ENCODE measurements at regions not wholly inside any gene's neighbourhood (a gene's known extent, or its start where the extent isn't known, plus 50 kb on each side); places are given as distances from the start of the nearest gene placed in this dataset.

DNA sequence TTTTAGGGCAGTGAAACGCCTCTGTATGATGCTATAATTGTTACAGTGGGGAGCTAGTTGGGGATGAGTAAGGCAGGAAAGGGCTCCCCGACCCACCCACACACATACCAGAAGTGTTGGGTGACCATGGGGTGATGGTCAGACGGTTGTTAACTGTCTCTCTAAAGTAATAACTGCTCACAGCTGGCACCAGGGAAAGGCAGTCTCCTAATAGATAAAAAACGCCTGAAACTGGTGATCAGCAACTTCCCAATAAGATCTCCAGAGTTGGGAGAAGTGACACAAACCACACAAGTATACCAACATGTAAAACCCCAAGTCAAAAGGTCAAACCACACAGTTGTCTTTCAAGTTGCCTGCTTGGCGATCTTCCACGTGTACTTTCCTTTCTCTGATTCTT lies 346.5 kb upstream of the CNTN4 start:
- Histone ChIP-seq H3K27ac (no peak overlapping the region), H3K36me3 (no peaks in the 10 kb centered on the region), H3K9me3 (no peaks in the 10 kb centered on the region), H3K27me3 (no peaks in the 10 kb centered on the region), H3K4me1 (no peaks in the 10 kb centered on the region), H3K4me3 (no peak overlapping the region)
- no peak for ATAC-seq
- in situ Hi-C loops (cut with MboI; ENCODE audit: low sequenced_read_pairs in 4 of 4) (no loop called here), intact Hi-C loops (cut with DNase I; ENCODE audit: low total_unique reads) (no loop called here)
- no peak for TF ChIP-seq POLR2A (IDR thresholded peaks at IDR 0.05)
- no peak for TF ChIP-seq CTCF (IDR thresholded peaks at IDR 0.05 in 4 of 5, conservative IDR thresholded peaks at IDR 0.05 in 1 of 5)
- DNase-seq, result no peak

- TF ChIP-seq POLR2A (IDR thresholded peaks at IDR 0.05) (no peak), CTCF (IDR thresholded peaks at IDR 0.05 in 4 of 5, conservative IDR thresholded peaks at IDR 0.05 in 1 of 5) (no peak)
- peaks cover 0 to 3% (median 0%) of the 10 kb centered on the region in 3 donors for H3K9me3 ChIP-seq
- ATAC-seq (no peak), DNase-seq (no peak)
- no peaks in the 10 kb centered on the region for H3K27me3 ChIP-seq
- H3K27ac ChIP-seq, result no peak overlapping the region
- H3K4me3 ChIP-seq, result no peak overlapping the region
- no peaks in the 10 kb centered on the region for H3K4me1 ChIP-seq
- H3K36me3 ChIP-seq, result no peaks in the 10 kb centered on the region
- in situ Hi-C loops (cut with MboI; ENCODE audit: low sequenced_read_pairs in 4 of 4), result no loop called here
- intact Hi-C loops (cut with DNase I; ENCODE audit: low total_unique reads), result no loop called here
These were observed 332.3 kb upstream of the CNTN4 start for GRCh38 chr3:1766384-1766783.

GRCh38 chr3:1773679-1774078 lies 325.0 kb upstream of the CNTN4 start:
- no peaks in the 10 kb centered on the region for H3K9me3 ChIP-seq
- no peaks in the 10 kb centered on the region for H3K36me3 ChIP-seq
- H3K4me1 ChIP-seq, result no peaks in the 10 kb centered on the region
- DNase-seq, result no peak
- intact Hi-C loops (cut with DNase I; ENCODE audit: low total_unique reads), result no loop called here
- no peaks in the 10 kb centered on the region for H3K27me3 ChIP-seq
- H3K4me3 ChIP-seq, result no peak overlapping the region
- no peak for ATAC-seq
- no peak overlapping the region for H3K27ac ChIP-seq
- TF ChIP-seq POLR2A (IDR thresholded peaks at IDR 0.05) (no peak), CTCF (IDR thresholded peaks at IDR 0.05 in 4 of 5, conservative IDR thresholded peaks at IDR 0.05 in 1 of 5) (no peak)
- in situ Hi-C loops (cut with MboI; ENCODE audit: low sequenced_read_pairs in 4 of 4), result no loop called here

GRCh38 chr3:1774597-1774996 lies 324.1 kb upstream of the CNTN4 start:
- H3K9me3 ChIP-seq, result no peaks in the 10 kb centered on the region
- ATAC-seq (no peak), DNase-seq (no peak)
- no peak overlapping the region for H3K4me3 ChIP-seq
- intact Hi-C loops (cut with DNase I; ENCODE audit: low total_unique reads), result no loop called here
- no peak for TF ChIP-seq CTCF (IDR thresholded peaks at IDR 0.05 in 4 of 5, conservative IDR thresholded peaks at IDR 0.05 in 1 of 5)
- no peak for TF ChIP-seq POLR2A (IDR thresholded peaks at IDR 0.05)
- H3K27ac ChIP-seq, result no peak overlapping the region
- in situ Hi-C loops (cut with MboI; ENCODE audit: low sequenced_read_pairs in 4 of 4), result no loop called here
- H3K27me3 ChIP-seq, result no peaks in the 10 kb centered on the region
- H3K4me1 ChIP-seq, result no peaks in the 10 kb centered on the region
- H3K36me3 ChIP-seq, result no peaks in the 10 kb centered on the region

DNA sequence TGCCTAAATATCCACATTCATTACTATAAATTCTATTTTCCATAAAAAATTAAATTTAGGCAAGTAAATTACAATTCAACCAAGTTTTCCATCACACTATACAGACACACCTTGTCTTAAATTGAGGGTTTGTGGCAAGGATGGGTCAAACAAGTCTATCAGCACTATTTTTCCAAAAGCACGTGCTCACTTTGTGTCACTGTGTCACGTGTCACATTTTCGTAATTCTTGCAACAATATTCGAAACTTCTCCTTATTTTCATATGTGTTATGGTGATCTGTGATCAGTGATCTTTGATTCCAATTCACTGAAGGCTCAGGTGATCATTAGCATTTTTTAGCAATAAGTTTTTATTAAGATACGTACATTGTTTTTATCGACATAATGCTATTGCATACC lies 323.3 kb upstream of the CNTN4 start:
- no peaks in the 10 kb centered on the region for H3K9me3 ChIP-seq
- in situ Hi-C loops (cut with MboI; ENCODE audit: low sequenced_read_pairs in 4 of 4), result no loop called here

More for the DNA sequence above, 323.3 kb upstream of the CNTN4 start:
- Histone ChIP-seq H3K4me1 (no peaks in the 10 kb centered on the region), H3K27me3 (no peaks in the 10 kb centered on the region), H3K27ac (no peak overlapping the region), H3K4me3 (no peak overlapping the region), H3K36me3 (no peaks in the 10 kb centered on the region)
- no peak for DNase-seq
- TF ChIP-seq POLR2A (IDR thresholded peaks at IDR 0.05) (no peak), CTCF (IDR thresholded peaks at IDR 0.05 in 4 of 5, conservative IDR thresholded peaks at IDR 0.05 in 1 of 5) (no peak)
- no peak for ATAC-seq
- intact Hi-C loops (cut with DNase I; ENCODE audit: low total_unique reads), result no loop called here

Data from gastrocnemius medialis (tissue), 4 donors.